Sigmoid colon (tissue), 4 donors: ENCODE measurements at regions not wholly inside any gene's neighbourhood (a gene's known extent, or its start where the extent isn't known, plus 50 kb on each side); places are given as distances from the start of the nearest gene placed in this dataset.

Experiments
- EP300 ChIP-seq, 4 donors: sonication (generic); formaldehyde crosslinking; IDR thresholded peaks; one replicate each; pipeline ENCODE4 v1.6.1; 2017; ENCODE audit warnings: antibody characterized with exemption in 4 of 4
- TF ChIP-seq, protein P1 (sequence below), 4 experiments: fragments of 450-650 bp in 3 of 4; fragments of 200-600 bp in 1 of 4; IDR thresholded peaks; one replicate each; pipeline ENCODE4 v1.5.1; 2016 to 2019; ENCODE audit warnings: antibody characterized with exemption in 4 of 4, mild to moderate bottlenecking in 3 of 4, moderate library complexity in 2 of 4

DNA sequence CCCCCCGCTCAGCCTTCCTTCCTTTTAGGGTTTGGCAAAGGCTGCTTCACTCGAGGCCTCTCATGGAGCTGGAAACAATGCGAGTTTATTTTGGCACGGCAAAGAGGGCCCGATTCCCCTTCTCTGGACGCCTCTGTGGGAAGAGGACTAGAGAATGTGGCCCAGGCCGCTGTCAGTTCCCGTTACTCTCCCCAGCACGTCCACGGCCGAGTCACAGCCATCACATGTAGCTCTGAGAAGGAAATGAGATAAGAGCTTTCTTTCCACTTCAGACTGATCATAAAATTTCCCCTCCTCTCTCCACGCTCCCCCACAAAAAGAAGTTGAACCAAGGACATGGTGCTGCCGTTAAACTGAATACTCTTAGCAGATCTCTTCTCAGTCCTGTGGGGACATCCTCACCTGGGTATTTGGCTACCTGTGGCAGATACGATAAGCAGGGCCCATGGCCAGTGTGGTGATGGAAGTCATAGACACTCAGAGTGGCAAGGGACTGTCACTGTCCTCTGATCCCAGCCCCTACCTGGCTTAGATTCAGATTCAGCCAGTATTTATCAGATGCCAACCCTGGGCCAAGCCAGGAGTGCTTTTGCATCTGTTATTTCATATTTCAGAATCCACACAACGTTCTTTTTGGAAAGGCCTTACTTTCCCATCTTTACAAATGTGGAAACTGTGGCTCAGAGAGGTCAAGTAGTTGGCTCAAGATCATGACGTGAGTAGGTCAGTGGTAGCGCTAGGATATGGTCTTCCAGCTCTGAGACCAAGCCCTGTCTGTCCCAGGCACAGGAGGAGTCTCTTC, 101.2 kb downstream of the MCFD2 start:
- TF ChIP-seq EP300 (IDR thresholded peaks at IDR 0.05) = peak in 3 of 4 donors; percentile 10 to 79 (median 27)
- TF ChIP-seq, protein P1, sequence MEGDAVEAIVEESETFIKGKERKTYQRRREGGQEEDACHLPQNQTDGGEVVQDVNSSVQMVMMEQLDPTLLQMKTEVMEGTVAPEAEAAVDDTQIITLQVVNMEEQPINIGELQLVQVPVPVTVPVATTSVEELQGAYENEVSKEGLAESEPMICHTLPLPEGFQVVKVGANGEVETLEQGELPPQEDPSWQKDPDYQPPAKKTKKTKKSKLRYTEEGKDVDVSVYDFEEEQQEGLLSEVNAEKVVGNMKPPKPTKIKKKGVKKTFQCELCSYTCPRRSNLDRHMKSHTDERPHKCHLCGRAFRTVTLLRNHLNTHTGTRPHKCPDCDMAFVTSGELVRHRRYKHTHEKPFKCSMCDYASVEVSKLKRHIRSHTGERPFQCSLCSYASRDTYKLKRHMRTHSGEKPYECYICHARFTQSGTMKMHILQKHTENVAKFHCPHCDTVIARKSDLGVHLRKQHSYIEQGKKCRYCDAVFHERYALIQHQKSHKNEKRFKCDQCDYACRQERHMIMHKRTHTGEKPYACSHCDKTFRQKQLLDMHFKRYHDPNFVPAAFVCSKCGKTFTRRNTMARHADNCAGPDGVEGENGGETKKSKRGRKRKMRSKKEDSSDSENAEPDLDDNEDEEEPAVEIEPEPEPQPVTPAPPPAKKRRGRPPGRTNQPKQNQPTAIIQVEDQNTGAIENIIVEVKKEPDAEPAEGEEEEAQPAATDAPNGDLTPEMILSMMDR (IDR thresholded peaks at IDR 0.05) = no peak
